NCI-H1048 (cell line): ENCODE measurements at regions not wholly inside any gene's neighbourhood (a gene's known extent, or its start where the extent isn't known, plus 50 kb on each side); places are given as distances from the start of the nearest gene placed in this dataset.

Source experiments
- DNase-seq: peaks from one replicate; lab custom pipeline; 2025; lab: John Stamatoyannopoulos, UW

DNA sequence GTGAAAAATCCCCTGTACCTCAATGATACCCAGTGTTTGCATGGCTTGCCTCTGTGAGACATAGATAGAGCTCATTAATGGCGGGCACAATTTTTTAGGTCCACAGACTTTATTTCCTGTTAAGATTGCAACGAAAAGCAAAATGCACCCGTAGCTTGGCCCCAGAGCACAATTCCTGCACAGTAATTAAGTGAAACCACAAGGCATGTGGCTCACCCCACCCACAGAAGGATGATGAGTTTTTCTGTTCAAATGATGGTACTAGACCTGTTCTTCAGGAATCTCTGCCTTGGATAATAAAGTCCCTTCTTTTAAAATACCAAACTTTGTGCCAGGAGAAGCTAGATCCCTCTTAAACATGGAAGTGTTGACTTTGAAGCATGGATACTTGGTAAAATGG, 738.1 kb downstream of the QKI start:
- no peak for DNase-seq

DNA sequence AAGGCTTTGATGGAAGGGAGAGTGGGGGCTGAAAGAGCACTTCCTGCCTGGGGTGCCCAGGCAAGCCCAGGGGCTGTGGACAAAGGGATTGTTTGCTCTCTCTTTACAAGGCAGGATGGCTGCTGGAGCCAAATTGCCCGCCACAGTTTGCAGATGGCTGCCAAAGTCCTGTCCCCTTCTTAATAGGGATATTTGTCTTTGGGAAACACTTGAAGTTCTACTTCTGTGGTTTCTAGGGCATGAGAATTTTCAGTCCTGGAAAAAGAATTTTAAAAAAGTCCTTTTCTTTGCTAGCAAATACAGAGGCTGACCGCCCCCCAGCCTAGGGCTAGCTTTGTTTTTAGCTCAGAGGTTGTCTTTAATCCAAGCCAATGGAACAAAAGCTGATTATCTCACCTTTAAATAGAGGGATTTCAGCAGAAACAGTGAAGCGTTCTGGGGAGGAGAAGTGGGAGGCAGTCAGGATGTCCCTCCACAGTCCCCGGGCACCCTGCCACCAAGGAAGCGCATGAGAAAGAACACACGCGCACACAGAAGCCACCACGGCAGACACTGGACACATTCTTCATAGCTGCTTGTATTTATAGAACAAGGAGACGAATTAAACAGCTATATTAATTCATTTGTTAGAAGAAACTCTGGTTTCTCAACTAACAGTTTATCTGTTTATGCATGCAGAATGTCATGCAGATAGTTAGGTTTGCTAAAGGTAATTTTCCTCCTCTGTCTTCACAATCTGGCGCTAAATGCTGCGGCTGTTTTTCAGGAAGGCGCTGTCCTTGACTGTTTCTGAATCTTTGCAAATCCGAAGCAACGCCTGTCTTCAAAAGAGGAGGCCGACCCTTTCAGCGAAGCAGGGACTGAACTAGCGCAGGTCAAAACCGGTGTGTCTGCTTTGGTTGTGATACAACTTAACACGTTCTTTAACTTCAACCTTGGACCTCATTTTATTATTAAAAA, 736.9 kb downstream of the QKI start:
- no peak for DNase-seq

DNA sequence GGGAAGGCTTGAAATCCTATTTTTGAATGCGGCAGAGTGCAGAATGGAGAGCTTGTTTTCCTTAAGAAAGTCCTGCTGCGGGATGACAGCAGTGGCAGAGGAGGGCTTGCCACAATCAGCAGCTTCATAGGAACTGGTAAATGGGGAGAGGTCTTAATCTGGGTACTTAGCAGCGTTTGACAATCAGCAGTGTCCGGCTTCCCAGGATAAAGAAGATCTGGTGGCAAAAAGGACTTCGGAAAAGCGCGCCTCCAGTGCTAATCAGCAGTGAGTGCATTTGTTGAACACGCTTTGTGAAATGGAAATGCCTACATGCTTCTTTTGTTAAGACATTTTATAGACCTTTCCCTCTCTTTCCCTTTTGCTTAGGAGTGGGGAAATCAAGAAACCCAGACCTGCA, 735.7 kb downstream of the QKI start:
- no peak for DNase-seq

DNA sequence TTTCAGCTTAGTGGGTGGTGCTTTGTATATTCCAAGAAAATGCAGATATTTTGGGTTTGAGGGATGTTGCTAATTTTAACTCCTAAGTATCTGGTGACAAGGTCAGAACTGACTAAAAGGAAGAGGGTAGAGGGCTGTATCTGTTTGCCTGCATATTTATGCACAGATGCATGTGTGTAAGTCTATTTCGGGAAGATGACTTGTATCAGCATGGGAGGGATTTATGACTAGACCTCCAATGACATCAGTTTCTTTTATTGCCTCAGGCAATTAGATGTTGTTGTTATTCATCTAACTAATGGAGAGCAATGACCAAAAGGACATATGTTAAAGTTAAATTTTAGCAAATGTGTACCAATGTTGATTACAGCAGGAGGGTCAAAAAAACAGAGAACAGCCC, 734.3 kb downstream of the QKI start:
- no peak for DNase-seq

DNA sequence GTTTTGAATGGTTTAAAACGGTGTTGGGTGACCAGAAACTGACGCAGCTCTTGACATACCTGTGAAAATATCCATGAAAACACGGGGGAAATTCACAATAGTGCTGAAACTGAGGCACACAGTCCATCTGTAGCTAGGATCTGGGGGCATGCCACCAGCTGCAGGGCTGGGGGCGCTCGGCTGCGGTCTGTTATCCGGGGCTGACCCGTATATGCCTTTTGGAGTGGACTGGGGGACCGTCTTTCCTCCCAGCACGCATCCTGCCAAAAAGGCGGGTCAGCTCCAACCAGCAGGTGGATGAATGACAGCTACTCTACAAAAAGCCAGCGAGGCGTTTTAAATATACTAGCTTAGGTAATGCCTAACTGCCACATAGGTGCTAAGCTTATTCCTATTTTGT, 729.8 kb downstream of the QKI start:
- no peak for DNase-seq

DNA sequence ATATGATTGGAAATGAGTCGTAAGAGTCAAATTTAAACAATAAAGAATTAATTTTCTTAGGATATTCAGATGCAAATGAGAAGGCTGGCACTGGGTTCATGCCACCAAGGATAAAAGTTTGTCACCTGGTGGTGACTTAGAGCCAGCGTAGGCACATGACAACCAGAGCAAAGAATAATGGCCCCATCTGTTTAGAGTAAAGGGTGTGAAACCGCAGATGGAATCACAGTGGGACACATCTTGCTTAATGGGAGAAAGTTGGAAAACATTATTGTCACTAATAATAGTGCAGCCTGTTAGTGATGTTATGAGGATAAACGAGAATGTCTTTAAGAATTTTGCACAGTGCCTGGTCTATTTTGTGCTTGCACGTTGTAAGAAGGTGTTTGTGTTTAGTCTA, 727.8 kb downstream of the QKI start:
- no peak for DNase-seq

DNA sequence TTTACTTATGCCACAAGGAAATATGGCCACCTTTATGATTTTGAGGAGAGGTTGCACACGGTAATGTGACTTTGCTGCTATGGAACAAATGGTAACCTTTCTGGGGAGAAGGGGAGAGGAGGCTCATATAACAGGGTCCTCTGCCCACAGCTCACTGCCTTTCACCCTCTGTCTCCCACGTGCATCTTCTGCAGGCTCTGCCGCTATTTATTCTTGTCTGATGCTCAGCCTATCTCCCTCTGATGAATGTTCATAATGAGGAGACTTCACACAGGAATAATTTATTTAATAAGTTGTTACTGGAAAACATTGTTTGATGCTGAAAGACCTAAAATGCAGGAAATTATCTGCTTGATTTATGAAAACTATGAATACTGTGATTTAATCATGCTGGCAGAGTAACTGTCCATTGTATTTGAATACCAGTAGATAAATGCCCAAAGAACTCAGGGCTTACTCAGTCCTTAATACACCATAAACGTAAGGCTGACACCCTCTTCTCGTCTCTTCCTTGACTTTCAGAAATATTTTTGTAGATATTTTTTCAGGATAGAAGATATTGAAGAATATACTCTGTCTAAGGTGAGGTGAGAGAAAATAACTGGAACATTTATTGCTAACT, 721.1 kb downstream of the QKI start:
- DNase-seq, result no peak

DNA sequence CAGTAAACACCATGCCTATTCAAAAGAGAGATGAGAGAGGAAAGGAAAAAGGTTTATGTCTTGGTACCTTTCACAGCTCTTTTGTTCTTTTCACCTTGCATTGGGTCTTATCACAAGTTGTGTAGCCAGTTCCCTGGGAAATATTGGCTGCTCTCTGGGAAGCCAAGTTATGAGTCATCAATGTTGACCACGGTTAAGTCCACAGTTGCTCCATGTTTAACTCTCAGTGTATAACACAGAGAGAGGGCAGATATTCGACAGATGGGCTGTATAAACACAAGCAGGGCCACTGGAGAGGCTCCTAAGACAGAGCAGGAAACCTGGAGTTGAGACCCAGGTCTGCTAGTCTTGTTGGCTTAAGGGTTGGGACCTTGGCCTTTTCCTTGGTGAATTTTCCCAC, 718.6 kb downstream of the QKI start:
- no peak for DNase-seq

DNA sequence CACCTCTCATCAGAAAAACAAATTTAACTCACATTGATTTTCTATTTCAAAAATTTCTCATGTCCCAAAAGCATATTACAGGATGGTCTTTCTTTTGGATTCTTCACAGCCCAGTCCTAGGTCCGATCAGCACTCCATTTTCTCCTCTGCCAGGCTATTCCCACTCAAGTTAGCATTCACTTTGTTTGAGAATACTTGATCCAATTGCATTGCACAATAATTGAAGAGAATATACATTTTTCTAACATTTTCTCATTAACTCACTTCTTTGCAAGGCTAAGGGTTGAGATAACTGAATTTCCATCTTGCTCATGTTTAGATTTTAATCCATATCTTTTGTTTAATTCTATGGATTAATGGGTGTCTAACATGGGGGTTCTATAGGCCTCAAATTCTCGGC, 716.1 kb downstream of the QKI start:
- DNase-seq, result no peak

DNA sequence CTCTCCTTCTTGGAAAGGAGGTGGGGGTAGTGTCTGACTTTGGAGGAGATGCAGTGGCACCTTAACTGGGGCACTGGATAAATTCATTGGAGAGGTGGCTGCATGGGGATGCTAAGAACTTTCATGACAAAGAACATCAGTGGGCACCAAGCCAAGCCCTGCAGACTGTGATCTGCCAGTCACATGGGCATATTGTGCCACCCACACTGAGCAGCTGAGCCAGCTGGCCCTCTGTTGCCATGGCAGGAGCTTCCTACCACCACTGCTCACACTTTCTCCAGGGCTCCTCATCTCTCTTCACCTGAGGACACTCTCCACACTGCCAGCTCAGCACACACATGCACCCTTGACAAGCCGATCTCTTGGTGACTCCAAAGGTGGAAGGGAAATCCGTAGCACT, 715.6 kb downstream of the QKI start:
- DNase-seq, result no peak

DNA sequence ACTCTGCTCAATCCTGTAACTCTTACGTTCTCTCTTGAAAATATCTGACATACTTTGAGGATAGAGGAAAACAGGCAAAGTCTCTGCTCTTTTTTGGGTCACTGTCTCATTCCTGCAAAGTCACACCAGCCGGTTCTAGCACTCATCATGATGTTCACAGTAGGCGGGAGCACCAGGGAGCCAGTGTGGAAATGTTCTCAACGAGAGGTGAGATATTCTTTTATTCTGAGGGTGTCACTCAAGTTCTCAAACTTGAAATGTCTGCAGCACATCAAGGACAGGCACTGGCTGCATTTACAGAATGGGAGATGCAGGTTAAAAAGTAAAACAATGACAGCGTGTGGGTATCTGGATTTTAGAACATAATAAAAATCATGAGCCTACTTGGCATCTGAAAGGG, 714.7 kb downstream of the QKI start:
- DNase-seq, result no peak

DNA sequence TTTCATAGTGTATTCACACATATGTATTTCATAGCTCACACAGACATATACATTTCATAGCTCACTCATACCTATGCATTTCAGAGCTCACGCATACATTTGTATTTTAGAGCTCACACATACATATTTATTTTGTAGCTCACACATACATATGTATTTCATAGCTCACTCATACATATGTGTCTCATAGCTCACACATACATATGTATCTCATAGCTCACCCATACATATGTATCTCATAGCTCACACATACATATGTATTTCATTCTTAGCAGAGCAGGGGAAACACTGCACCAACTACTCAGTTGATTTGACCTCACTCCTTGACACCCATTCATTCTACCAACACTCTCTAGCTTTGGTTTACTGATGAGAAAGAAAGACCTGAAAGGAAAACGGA, 713.6 kb downstream of the QKI start:
- DNase-seq, result no peak

DNA sequence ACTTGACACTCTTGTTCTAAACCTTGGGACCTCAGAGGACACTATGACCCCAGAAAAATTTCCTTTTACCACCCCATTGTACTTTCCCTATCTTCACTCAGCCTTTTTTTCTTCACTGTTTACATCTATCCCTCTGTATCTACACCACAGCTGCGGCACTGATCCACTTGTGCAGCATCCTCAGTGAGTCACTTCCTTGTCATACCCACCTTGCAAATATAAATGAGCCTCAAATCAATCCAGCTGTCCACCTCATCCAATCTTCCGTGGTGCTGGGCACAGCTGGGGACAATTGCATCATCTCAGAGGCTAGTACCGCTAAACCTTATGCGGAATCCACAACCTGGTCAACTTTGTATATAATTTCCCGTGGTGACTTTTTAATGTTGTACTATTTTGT, 710.5 kb downstream of the QKI start:
- DNase-seq, result no peak

DNA sequence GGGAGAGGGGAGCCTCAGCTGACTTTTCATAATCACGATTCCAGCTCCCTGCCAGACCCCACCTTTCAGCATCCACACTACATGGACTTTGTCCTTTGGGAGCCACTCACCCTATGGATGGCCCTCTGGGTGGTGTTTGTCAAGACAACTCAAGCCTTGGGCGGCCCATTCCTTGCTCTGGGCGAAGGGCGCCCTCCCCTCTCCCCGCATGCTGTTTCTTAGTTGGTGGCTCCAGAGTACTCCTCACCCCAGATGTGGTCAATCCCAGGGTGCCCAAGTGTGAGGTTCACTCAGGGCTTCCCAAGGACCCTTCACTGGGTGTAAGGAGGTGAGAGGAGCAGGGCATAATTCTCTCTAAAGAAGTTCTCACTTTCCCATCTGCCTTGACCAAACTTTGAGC, 710.0 kb downstream of the QKI start:
- DNase-seq, result no peak

DNA sequence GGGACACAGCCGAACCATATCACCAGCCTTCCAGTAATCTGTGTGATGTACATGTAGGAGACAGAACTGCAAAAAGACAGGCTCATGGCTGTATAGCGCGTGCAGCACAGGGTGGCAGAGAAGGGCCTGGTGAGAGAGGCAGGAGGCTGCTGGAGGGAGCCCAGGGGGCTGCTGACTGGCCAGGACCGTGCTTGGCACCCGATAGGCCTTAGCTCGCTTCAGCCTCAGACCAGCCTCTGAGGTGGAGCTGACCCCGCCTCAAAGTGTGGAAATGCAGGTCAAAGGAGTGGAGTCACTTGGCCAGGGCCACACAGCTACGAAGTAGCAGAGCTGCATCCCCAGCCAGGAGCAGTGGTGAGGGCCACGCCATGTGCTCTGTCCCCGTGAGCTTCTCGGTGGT, 707.6 kb downstream of the QKI start:
- no peak for DNase-seq

DNA sequence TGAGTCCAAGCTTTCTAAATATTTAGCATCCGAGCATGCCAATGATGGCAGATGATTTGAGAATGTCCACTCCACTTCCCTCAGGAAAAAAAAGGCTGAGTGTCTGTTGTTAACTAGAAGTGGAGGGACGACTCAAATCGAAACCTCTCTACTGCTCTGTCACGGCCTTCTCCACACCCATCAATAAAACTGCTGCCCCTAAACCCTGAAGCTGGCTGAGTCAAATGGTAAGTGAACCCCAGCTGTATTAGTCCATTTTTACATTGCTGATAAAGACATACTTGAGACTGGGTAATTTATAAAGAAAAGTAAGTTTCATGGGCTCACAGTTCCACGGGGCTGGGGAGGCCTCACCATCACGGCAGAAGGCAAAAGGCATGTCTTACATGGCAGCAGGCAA, 707.0 kb downstream of the QKI start:
- DNase-seq, result no peak

DNA sequence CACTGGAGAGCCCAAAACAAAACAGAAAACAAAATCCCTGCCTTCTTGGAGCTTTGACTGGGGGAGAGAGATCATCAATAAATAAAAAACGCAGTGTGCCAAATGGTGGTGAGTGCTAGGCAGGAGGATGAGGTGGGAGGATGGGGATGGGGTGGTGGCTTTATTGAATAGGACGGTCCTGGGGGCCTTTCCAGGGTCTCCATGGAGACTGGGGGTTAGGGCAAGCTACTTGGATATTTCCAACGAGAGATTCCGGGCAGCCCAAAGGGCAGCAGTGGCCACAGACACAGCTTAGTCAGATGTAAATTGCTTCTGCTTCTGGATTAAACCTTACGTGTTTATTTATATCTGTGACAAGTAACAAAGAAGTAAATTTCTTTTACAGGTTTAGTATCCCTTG, 700.1 kb downstream of the QKI start:
- DNase-seq, result no peak

DNA sequence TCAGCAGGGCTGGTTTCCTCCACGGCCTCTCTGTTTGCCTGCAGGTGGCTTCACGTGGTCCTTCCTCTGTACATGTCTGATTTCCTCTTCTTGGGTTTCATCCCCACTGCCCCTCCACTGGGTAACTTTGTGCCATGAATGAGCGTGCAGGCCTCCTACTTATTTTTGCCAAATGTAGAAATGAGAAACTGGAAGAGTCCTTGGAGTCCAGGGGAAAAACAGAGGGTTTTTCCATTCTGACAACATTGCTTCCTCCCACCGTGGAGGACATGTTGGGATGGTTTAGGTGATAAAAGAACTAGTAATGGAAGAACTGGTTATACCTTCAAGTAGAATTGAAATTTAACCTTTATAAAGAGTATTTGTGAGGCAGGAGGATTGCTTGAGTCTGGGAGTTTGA, 699.5 kb downstream of the QKI start:
- DNase-seq, result no peak

DNA sequence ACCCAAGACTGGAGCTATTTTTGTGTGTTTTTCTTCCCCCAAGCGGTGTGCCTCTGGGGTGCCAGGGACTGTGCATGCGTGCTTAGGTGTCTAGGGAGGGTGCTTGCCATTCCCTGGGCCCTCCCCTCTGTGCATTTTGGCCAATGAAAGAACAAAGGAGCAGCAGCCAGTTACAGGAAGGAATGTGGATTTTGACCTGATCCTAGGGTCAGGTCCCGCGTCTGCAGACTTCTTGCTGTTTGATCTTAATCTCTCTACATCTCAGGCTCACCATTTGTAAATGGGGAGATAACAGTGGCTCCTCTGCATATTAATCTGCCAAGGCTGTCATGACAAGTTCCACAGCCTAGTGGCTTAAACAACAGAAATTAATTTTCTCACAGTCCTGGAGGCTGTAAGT, 699.1 kb downstream of the QKI start:
- DNase-seq, result no peak

DNA sequence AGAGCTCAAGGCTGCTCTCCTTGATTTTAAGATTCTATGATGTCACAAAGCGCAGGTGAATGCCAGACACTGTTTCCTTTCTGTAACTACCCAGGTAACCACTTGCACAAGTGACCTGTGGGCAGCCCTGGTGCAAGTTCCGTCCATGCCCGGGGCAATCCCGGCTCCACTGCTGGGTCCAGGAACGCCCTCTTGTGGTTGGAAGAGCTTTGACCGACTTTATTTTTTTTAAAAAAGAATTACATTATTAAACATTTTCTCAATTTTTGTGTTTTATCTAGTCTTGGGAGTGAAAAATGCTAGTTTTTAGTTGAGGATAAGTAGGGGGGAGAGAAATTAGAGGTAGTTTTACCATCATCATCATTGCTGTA, 695.2 kb downstream of the QKI start:
- no peak for DNase-seq

DNA sequence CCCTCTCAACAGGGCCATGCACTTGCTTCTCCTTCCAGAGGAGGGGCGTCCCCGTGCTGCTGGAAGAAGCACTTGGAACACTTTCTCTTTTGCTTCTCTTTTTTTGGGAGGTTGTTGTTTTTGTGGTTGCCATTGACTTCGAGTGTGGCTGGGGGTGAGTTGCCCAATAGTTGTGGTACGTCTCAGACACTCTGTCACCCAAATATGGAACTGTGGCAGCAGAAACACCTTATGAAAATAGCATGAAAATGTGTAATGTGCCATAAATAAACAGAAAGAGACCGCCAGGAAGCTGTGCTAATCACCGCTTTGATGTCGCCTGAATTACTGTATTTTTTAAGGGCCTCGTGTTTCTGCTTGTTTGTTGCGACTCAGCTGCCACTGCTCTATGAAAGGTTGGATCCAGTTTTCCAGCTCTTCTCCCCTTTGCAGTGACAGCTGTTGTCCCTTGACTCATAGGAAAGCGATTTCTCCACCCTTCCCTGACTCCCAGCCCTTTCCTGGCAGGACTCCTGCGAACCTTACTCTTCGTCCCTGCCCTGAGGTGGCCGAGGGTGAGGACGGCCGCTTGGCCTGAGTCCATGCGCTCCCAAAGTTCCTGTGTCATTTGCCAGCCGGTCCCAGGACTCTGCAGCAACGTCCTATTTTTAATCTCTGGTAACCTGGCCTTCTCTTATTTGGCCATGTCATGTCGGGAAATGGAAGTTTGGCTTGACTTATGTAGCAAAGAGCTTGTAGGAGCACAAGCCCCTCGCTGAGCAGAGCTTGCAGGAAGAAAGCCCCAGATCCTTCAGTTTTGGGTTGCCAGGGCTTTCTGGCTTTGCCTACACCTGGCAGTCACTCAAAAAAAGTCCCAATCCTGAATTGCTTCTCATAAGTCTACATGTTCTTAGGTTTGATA, 694.6 kb downstream of the QKI start:
- no peak for DNase-seq

DNA sequence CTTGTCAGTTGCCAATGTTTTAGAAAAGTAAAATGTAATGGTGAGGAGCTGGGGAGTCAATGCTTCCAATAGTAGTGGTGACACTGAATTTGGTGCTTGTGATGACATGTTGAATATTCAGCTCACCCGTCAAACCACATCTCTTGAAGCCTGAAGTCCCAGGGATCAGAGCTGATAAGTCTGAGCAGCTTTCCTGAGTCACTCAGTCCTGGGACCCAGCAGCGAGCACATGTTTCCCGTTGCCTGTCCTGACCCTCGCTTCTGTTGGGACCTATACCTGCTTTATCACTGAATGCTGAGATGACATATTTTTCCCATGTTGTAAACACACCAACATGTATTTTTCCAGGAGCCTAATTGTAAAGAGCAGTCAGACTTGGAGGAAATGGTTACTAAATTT, 693.6 kb downstream of the QKI start:
- no peak for DNase-seq
